Hepatocyte (in vitro differentiated cells): ENCODE measurements at regions not wholly inside any gene's neighbourhood (a gene's known extent, or its start where the extent isn't known, plus 50 kb on each side); places are given as distances from the start of the nearest gene placed in this dataset.

ENCODE experiments used
- EZH2 ChIP-seq: fragments of 200-600 bp; sonication (generic); IDR thresholded peaks from 2 replicates; pipeline ENCODE4 v1.6.1; 2016; ENCODE audit warnings: antibody characterized with exemption, mild to moderate bottlenecking, borderline replicate concordance
- EZH2phosphoT487 ChIP-seq: fragments of 200-600 bp; sonication (generic); IDR thresholded peaks from one replicate; pipeline ENCODE4 v1.6.1; 2018; ENCODE audit warnings: antibody characterized with exemption, mild to moderate bottlenecking, low read depth, moderate library complexity; ENCODE audit not compliant: unreplicated experiment, severe bottlenecking
- TF ChIP-seq, protein P1 (sequence below): fragments of 200-600 bp; sonication (generic); IDR thresholded peaks from 2 replicates; pipeline ENCODE4 v1.5.1; 2016; ENCODE audit warnings: antibody characterized with exemption, mild to moderate bottlenecking; ENCODE audit not compliant: poor library complexity

DNA sequence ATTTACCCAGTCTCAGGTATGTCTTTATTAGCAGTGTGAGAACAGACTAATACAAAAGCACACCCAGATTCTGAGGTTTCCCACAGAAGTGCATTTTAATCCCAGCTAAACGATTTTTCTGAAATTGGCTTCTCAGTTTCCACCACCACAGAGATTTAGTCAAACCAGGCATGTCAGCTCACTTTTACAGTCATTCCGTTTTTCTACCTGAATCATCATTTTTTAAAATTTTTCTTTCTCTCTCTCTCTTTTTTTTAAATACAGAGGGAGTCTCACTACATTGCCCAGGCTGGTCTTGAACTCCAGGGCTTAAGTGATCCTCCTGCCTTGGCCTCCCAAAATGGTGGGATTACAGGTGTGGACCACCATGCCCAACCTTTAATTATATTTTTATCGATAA is 389.1 kb downstream of the HAPSTR1 start:
- TF ChIP-seq, protein P1, sequence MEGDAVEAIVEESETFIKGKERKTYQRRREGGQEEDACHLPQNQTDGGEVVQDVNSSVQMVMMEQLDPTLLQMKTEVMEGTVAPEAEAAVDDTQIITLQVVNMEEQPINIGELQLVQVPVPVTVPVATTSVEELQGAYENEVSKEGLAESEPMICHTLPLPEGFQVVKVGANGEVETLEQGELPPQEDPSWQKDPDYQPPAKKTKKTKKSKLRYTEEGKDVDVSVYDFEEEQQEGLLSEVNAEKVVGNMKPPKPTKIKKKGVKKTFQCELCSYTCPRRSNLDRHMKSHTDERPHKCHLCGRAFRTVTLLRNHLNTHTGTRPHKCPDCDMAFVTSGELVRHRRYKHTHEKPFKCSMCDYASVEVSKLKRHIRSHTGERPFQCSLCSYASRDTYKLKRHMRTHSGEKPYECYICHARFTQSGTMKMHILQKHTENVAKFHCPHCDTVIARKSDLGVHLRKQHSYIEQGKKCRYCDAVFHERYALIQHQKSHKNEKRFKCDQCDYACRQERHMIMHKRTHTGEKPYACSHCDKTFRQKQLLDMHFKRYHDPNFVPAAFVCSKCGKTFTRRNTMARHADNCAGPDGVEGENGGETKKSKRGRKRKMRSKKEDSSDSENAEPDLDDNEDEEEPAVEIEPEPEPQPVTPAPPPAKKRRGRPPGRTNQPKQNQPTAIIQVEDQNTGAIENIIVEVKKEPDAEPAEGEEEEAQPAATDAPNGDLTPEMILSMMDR, result no peak
- TF ChIP-seq EZH2phosphoT487 (no peak), EZH2 (no peak)
